GM21526 (cell line): ENCODE measurements at regions not wholly inside any gene's neighbourhood (a gene's known extent, or its start where the extent isn't known, plus 50 kb on each side); places are given as distances from the start of the nearest gene placed in this dataset.

Experiments
- ATAC-seq: cut with Tn5 transposase; IDR thresholded peaks from one replicate; pipeline ENCODE4 v1.9.1; 2021; ENCODE audit warnings: moderate library complexity; ENCODE audit not compliant: unreplicated experiment, low FRiP score

- ATAC-seq = peak; percentile 40
Observed at GRCh38 chr1:98051065-98051675, 130.3 kb upstream of the DPYD start.

GRCh38 chr1:98049370-98050135 is 128.7 kb upstream of the DPYD start:
- no peak for ATAC-seq

GRCh38 chr1:98048751-98049325 is 128.0 kb upstream of the DPYD start:
- ATAC-seq = no peak

- peak; percentile 71 for ATAC-seq
Observed at GRCh38 chr1:98048244-98048643, 127.4 kb upstream of the DPYD start.

- no peak for ATAC-seq
Observed at GRCh38 chr1:98047171-98047570, 126.3 kb upstream of the DPYD start.

GRCh38 chr1:98045767-98046641 is 125.2 kb upstream of the DPYD start:
- no peak for ATAC-seq

GRCh38 chr1:98045211-98045766 is 124.5 kb upstream of the DPYD start:
- no peak for ATAC-seq

GRCh38 chr1:98044766-98045165 is 123.9 kb upstream of the DPYD start:
- no peak for ATAC-seq

- ATAC-seq = no peak
Observed at GRCh38 chr1:98044071-98044697, 123.3 kb upstream of the DPYD start.

GRCh38 chr1:98035602-98036002 is 114.8 kb upstream of the DPYD start:
- no peak for ATAC-seq

- ATAC-seq = no peak
Observed at GRCh38 chr1:98034505-98034904, 113.7 kb upstream of the DPYD start.

GRCh38 chr1:98032958-98033357 is 112.1 kb upstream of the DPYD start:
- no peak for ATAC-seq

GRCh38 chr1:98030976-98031375 is 110.1 kb upstream of the DPYD start:
- no peak for ATAC-seq

GRCh38 chr1:98030483-98030882 is 109.6 kb upstream of the DPYD start:
- no peak for ATAC-seq

- no peak for ATAC-seq
Observed at GRCh38 chr1:98028800-98029199, 108.0 kb upstream of the DPYD start.

GRCh38 chr1:98027103-98027705 is 106.4 kb upstream of the DPYD start:
- ATAC-seq = no peak

GRCh38 chr1:98025858-98026257 is 105.0 kb upstream of the DPYD start:
- ATAC-seq = no peak

GRCh38 chr1:98021126-98021525 is 100.3 kb upstream of the DPYD start:
- ATAC-seq = no peak

- no peak for ATAC-seq
Observed at GRCh38 chr1:98019747-98020146, 98.9 kb upstream of the DPYD start.

GRCh38 chr1:98018074-98018473 is 97.2 kb upstream of the DPYD start:
- ATAC-seq = no peak
